A549 (cell line): ENCODE measurements at regions not wholly inside any gene's neighbourhood (a gene's known extent, or its start where the extent isn't known, plus 50 kb on each side); places are given as distances from the start of the nearest gene placed in this dataset.

Experiments
- CBX2 ChIP-seq: fragments of 200-600 bp; sonication (generic); IDR thresholded peaks from 2 replicates; pipeline ENCODE4 v1.6.1; 2016; ENCODE audit warnings: low read depth, mild to moderate bottlenecking, borderline replicate concordance
- CEBPB ChIP-seq, 2 experiments: fragments of >200 bp in 1 of 2; sonication (Bioruptor Twin) in 1 of 2; formaldehyde crosslinking in 1 of 2; IDR thresholded peaks; 2 replicates each; pipeline ENCODE4 v1.6.1; 2012 to 2016
- CHD2 ChIP-seq: fragments of 150-350 bp; IDR thresholded peaks from 2 replicates; pipeline ENCODE4 v1.6.1; 2014; ENCODE audit warnings: low read length; ENCODE audit not compliant: partially characterized antibody
- JUN ChIP-seq, 2 experiments: fragments of >200 bp; sonication (Bioruptor Twin); formaldehyde crosslinking; IDR thresholded peaks; 2 replicates in 1 of 2; 3 replicates in 1 of 2; pipeline ENCODE4 v1.6.1; 2016 to 2017
- MAFK ChIP-seq: fragments of 450-650 bp; IDR thresholded peaks from 2 replicates; pipeline ENCODE4 v1.6.1; 2014; ENCODE audit not compliant: partially characterized antibody
- MYC ChIP-seq: IDR thresholded peaks from 2 replicates; pipeline ENCODE4 v1.6.1; 2012; ENCODE audit warnings: mild to moderate bottlenecking, inconsistent platforms, low read length, improper control_type of control experiment, borderline replicate concordance
- PBX3 ChIP-seq: IDR thresholded peaks from 2 replicates; pipeline ENCODE4 v1.6.1; 2012
- POLR2A ChIP-seq: IDR thresholded peaks from 2 replicates; pipeline ENCODE4 v1.6.1; 2012; ENCODE audit warnings: mild to moderate bottlenecking, low read length
- REST ChIP-seq: fragments of 200-600 bp; sonication (generic); IDR thresholded peaks from 2 replicates; pipeline ENCODE4 v1.6.1; 2016; ENCODE audit warnings: antibody characterized with exemption, mild to moderate bottlenecking, moderate library complexity
- TF ChIP-seq, protein P1 (sequence below): fragments of >200 bp; sonication (Bioruptor Twin); formaldehyde crosslinking; IDR thresholded peaks from 3 replicates; pipeline ENCODE4 v1.5.1; 2016

GRCh38 chr1:232301246-232301645, 328.7 kb downstream of the SIPA1L2 start:
- TF ChIP-seq CEBPB (IDR thresholded peaks at IDR 0.05) = no peak
- TF ChIP-seq, protein P1, sequence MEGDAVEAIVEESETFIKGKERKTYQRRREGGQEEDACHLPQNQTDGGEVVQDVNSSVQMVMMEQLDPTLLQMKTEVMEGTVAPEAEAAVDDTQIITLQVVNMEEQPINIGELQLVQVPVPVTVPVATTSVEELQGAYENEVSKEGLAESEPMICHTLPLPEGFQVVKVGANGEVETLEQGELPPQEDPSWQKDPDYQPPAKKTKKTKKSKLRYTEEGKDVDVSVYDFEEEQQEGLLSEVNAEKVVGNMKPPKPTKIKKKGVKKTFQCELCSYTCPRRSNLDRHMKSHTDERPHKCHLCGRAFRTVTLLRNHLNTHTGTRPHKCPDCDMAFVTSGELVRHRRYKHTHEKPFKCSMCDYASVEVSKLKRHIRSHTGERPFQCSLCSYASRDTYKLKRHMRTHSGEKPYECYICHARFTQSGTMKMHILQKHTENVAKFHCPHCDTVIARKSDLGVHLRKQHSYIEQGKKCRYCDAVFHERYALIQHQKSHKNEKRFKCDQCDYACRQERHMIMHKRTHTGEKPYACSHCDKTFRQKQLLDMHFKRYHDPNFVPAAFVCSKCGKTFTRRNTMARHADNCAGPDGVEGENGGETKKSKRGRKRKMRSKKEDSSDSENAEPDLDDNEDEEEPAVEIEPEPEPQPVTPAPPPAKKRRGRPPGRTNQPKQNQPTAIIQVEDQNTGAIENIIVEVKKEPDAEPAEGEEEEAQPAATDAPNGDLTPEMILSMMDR = no peak
- no peak for TF ChIP-seq CBX2
- no peak for TF ChIP-seq REST
- TF ChIP-seq MYC = no peak
- TF ChIP-seq CHD2 = no peak
- no peak for TF ChIP-seq POLR2A
- no peak for TF ChIP-seq MAFK
- TF ChIP-seq PBX3 = no peak
- TF ChIP-seq JUN (IDR thresholded peaks at IDR 0.05) = no peak
